Mucosa of gallbladder (tissue), 1 donor: ENCODE measurements at regions not wholly inside any gene's neighbourhood (a gene's known extent, or its start where the extent isn't known, plus 50 kb on each side); places are given as distances from the start of the nearest gene placed in this dataset.
"Not testable (repeated sequence)": the region's sequence is repeated elsewhere in the genome, so short reads cannot be mapped to it uniquely, and the experiment has no call there.

ENCODE experiments used
- DNase-seq: peaks from one replicate; pipeline ENCODE4 v3.0.0-alpha.2; 2020; ENCODE audit warnings: low spot score
- donor health status: DM: no; HTN: no; CAD: no.

DNA sequence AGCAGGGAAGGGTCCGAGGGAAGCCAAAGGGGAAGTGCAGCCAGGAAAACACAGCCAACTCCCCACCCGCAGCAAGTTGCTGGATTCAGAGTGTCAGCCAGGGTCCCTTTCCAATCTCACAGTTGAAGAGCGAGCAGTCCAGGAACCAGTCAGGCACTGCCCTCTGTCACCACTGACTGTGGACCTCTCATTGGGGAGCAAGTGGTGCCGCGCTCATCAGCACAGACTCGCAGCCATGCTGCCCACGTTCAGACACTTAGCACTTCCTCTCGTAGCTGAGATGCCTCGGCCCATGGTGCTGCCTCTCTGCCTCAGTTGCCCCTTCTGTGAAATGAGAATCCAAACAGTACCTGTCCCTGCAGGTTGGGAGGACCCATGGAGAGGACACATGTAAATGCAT lies 123.6 kb upstream of the CHST15 start:
- no peak for DNase-seq

- no peak for DNase-seq
Observed at GRCh38 chr10:124214610-124215375, 121.4 kb upstream of the CHST15 start.

GRCh38 chr10:124213899-124214510 lies 120.6 kb upstream of the CHST15 start:
- no peak for DNase-seq

DNA sequence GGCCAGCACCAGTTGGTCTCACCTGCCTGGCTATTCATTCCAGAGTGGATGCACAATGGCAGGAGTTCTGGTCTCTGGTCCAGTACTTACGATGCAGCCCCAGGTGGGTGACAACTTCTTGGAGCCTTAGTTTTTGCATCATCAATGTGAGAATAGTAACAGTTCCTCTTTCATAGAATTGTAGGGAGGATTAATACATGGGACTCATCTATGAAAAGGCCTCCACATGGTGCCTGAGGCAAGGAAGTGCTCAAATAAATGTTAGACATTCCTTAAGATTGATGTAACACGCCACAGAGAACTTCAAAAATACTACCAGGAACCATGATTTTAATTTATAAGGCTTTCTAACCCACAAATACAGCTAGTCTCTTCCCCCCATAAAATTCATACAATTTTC lies 120.1 kb upstream of the CHST15 start:
- no peak for DNase-seq

GRCh38 chr10:124212702-124213101 lies 119.3 kb upstream of the CHST15 start:
- no peak for DNase-seq

GRCh38 chr10:124211921-124212320 lies 118.5 kb upstream of the CHST15 start:
- DNase-seq, result no peak

- no peak for DNase-seq
Observed at GRCh38 chr10:124210263-124210662, 116.9 kb upstream of the CHST15 start.

DNA sequence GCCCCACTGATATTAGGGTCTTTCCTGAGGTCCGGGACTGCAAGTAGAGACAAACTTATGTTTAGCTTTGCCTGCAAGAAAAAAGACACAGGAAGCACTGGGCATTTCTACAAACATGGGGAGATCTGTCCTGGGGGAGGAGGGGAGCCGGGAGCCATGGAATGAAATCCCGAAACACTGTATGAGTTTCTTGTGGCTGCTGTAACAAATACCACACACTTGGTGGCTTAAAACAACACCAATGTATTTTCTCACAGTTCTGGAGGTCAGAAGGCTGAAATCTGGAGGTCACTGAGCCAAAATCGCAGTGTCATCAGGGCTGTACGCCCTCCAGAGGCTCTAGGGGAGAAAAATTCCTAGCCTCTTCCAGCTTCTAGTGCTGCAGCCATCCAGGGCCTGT lies 114.0 kb upstream of the CHST15 start:
- DNase-seq, result no peak

- no peak for DNase-seq
Observed at GRCh38 chr10:124206616-124207015, 113.2 kb upstream of the CHST15 start.

GRCh38 chr10:124205432-124205831 lies 112.0 kb upstream of the CHST15 start:
- DNase-seq, result no peak

DNA sequence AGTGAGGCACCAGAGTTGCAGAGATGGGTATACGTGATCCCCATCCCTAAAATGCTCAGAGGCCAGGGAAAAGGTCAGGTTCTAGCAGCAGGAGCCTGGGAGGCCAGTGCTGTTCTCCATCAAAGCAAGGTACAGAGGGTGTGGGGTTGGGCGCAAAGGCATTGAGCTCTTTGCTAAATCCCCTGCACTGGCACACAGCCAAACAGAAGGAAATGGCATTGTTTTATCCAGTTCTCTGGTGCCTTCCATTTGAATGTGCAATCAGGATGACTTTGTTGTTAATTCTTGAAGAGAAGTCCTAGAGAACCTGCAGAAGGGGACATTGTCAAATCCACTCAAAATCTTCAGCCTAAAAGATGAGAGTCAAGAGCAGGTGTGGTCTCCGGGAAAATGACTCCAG lies 111.3 kb upstream of the CHST15 start:
- no peak for DNase-seq

GRCh38 chr10:124200011-124200410 lies 106.6 kb upstream of the CHST15 start:
- no peak for DNase-seq

- no peak for DNase-seq
Observed at GRCh38 chr10:124198871-124199270, 105.5 kb upstream of the CHST15 start.

DNA sequence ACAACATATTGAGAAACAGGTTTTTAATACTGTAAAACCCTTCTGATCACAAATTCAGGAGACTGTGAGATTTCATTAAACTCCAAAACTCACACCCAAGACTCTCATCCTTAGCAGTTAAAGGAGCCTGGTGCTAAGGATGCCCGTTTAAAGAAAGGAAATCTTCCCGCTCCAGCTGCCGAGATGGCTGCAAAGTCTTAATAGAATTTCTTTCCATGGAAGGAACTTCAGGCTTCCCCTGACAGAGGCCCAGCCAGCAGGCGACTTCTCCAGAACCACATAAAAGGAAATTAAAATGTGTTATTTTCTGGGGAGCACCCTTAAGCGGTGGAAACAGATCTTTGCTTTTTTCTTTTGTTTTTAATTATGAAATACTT lies 104.7 kb upstream of the CHST15 start:
- no peak for DNase-seq

GRCh38 chr10:124197371-124198124 lies 104.2 kb upstream of the CHST15 start:
- no peak for DNase-seq

DNA sequence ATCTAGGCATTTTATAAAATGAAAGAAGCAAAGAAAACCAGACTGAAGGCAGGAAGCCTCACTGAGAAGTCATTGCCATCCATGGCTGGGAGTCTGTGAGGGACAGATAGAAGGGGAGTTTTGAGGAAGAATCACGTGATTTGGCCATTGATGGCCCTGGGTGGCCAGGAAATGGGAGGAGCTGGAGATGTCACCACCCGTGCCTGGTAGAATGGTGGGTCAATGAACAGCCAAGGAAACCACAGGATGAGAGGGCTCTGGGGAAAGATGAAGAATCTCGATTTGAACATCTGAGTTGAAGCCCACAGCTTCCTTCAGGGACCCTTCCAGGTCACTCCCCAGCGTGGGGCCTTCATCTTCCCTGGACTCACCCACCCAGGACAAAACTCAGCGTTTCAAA lies 103.3 kb upstream of the CHST15 start:
- no peak for DNase-seq

DNA sequence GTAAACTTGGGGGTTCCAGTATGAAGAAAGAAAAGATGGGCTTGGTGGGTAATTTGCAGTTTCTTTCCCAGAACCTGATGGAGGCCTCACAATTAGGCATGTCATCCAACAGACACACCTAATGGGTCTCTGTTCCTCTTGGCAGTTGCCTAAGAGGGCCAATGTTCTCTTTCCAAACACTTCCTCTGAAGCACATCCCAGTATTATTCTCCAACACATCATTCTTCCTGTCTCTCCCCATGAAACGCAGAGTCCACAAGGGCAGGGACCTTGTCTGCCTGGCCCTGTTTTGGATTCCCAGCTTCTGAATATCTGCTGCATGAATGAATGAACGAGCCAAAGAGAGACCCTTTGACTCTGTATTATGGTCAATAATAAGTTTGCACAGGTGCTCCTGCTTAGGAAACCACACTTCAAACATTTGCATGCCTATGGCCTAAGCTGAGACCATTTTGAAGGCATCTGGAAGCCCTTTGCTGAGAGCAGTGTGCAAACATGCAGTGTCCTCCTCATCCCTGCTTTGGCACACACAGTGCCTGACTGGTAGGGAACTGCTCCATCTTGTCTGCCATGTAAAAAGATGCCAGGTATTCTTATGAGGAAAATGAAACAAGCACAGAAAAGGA lies 100.9 kb upstream of the CHST15 start:
- no peak for DNase-seq

- no peak for DNase-seq
Observed at GRCh38 chr10:124193309-124193696, 99.9 kb upstream of the CHST15 start.

DNA sequence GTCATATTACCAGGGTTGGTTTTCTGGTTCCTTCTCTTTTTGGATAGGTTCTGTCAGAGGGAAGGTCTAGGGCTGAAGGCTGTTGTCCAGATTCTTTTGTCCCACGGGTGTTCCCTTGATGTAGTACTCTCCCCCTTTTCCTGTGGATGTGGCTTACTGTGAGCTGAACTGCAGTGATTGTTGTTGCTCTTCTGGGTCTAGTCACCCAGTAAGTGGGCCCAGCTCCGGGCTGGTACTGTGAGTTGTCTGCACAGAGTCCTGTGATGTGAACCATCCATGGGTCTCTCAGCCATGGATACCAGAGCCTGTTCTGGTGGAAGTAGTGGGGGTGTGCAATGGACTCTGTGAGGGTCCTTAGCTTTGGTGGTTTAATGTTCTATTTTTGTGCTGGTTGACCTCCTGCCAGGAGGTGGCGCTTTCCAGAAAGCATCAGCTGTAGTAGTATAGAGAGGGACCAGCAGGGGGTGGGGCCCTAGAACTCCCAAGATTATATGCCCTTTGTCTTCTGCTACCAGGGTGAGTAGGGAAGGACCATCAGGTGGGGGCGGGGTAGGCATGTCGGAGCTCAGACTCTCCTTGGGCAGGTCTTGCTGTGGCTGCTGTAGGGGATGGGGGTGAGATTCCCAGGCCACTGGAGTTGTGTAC lies 99.4 kb upstream of the CHST15 start:
- not testable (repeated sequence) for DNase-seq

GRCh38 chr10:124190476-124190875 lies 97.1 kb upstream of the CHST15 start:
- DNase-seq, result not testable (repeated sequence)

GRCh38 chr10:124186956-124187355 lies 93.6 kb upstream of the CHST15 start:
- no peak for DNase-seq

DNA sequence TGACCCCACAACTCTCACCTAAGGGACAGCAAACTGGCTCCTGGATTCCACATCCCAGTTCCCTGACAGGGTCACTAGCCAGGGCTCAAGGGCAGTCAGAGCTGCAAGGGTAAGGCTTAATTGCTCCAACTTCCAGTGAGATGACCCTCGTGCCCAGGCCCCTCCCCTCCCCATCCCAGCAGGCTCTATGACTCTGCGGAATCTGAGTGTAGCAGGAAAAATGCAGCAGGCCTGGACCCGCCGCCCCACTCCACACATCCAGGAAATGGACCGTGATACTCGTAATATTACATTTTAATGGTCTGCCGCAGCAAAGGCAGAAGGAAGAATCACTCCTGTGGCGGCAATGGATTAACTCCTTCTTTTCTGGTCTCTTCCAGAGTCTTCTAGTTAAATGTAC lies 91.7 kb upstream of the CHST15 start:
- no peak for DNase-seq
